Pulmonary artery endothelial cell (primary cell): ENCODE measurements at regions not wholly inside any gene's neighbourhood (a gene's known extent, or its start where the extent isn't known, plus 50 kb on each side); places are given as distances from the start of the nearest gene placed in this dataset.
"Not testable (repeated sequence)": the region's sequence is repeated elsewhere in the genome, so short reads cannot be mapped to it uniquely, and the experiment has no call there.

ENCODE experiments used
- DNase-seq: peaks from one replicate; pipeline ENCODE4 v3.0.0-alpha.2; 2011; ENCODE audit warnings: low read depth, low spot score

GRCh38 chr1:232713785-232714184 lies 83.9 kb upstream of the SIPA1L2 start:
- no peak for DNase-seq

GRCh38 chr1:232715154-232715553 lies 85.2 kb upstream of the SIPA1L2 start:
- DNase-seq, result no peak

DNA sequence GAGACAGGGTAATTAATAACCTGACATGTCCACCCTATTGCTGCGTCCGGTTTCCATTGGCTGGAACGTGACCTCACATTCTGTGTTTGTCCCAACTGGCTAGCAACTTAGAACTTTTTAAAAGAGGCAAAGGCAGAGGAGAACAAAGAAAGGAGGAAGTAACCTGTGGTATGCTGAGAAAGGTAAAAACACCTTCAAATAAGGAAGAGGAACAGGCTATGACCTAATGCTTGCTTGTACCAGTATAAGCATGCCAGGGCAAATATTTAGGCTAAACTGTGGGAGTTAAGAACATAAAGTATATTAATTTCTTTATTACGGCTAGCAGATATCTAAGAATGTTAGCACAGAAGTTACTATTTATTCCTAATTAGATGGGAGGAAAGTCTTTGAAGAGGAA lies 87.3 kb upstream of the MAP10 start:
- not testable (repeated sequence) for DNase-seq

DNA sequence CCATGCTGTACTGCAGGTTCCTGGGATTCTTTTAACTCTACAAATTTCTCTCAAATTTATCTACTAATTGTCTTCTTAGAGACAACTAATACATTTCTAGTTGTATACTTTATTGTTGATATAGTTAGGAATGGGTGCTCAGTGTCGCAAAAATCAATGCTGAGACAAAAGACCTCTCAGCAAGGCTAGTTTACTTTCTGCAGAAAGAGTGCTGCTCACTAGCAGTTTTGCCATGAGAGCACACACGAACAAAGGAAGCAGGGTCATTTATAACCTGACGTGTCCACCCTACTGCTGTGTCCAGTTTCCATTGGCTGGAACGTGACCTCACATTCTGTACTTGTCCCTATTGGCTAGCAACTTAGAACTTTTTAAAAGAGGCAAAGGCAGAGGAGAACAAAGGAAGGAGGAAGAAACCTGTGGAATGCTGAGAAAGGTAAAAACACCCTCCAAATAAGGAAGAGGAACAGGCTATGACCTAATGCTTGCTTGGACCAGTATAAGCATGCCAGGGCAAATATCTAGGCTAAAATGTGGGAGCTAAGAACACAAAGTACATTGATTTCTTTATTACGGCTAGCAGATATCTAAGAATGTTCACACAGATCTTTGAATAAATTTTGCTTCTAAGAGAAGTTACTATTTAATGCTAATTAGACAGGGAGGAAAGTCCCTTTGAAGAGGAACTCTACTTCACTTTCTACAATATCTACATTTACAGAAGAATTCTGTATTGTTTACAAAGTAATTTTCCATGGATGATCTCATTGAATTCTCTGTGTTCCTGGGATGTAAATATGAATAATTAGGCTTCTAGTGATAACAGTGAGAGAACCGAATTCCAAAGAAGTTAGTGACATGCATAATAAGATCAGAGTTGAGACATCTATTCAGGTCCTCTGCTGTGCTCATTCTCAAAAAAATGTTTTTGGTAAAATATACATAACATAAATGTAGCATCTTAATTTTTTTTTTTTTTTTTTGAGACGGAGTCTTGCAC lies 86.0 kb upstream of the MAP10 start:
- no peak for DNase-seq

DNA sequence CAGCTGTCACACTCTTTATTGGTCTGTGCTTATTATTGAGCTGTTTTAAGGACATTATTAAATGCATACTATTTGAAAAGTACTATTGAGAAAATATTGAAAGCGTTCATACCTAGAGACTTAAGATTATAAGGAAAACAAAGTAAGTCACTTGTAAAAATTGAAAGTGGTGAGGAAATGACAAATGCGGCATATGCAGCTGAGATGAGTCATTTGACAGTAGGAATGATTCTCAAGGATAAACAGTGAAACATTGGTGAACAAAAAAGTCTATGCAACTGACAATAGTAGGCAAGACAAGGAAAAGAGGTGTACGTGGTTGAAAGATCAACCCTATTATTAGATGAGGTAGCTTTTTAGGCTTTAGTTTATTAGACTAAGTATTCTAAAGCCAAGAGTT lies 82.6 kb upstream of the MAP10 start:
- no peak for DNase-seq

DNA sequence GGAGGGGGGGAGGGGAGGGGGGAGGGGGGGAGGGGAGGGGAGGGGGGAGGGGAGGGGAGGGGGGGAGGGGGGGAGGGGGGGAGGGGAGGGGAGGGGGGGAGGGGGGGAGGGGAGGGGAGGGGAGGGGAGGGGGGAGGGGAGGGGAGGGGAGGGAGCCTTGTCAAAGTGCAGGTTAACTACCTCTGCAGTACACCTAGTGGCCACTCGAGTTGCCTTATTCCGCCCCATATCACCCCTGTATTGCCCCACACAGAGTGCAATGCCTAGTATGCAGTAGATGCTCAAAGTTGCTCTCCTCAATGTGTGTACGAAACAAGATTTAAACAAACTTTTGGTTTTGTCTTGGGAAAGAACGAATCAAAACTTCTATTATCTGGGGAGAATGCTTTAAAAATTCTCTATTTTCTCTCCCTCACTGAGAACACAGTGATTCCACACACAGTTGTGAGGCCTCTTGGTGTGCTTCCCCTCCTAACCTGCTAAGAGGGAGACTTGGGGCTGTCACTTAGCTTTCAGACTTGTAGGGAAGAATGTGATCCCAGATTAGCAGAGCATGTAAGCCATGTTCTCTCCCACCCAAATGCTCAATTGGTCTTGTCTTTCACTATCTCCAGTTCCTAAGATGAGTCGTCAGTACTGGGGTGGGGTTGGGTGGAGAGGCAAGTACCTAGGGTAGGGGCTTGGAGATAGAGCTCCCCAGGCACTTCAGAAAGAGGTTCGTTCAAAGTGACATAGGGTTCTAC lies 79.7 kb upstream of the MAP10 start:
- no peak for DNase-seq

- no peak for DNase-seq
These were observed 79.0 kb upstream of the MAP10 start for GRCh38 chr1:232726048-232726779.

DNA sequence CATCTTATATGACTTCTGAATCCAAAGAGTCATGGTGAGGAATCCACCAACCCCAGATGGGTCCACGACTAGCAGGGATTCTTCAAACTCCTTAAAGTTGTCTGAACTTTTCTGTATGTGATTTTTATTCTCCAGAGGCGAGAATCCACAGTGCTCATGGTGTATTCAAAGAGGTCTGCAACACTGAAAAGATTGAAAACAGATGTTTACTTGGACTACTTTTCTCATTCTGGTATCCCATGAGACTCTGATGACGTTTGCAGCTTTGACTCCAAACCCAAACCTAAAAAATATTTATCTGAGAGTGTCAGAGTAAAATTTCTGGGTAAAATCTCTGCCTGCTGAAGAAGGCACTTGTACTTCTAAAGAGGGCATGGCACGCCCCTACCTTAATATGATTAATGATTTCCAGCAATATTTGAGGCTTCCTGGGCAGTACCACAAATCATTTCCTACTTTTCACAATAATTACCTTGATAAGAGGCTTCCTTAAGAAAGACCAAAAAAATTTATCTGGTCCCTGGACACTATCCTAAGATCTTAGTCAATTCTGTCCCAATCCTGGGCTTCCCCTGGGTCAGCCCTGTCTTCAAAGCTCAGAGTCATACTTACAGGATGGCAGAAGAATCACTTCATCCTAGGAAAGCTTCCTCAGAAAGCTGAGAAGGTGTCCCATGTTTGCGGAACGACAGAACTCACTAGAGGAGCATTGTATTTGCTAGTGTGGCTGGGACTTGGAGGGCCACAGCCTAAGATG lies 76.5 kb upstream of the MAP10 start:
- no peak for DNase-seq

- DNase-seq, result no peak
These were observed 72.8 kb upstream of the MAP10 start for GRCh38 chr1:232732344-232732910.

DNA sequence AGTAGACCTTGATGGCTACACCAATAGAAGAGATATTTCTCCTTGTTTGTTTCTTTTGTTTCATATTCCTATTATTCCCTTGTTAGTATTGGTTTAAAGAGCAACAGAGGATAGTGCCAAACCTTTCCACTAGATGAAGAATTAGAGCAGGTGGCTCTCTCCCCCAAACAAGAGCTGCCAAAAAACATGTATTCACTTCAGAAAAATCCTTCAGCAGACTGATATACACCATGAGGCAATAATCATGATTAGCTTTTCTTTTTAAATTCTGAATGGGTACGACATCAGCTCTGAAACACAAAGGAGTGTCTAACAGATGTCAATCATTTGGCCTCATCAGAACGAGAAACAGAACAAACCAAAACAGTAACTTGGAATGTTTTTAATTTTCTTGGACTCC lies 67.3 kb upstream of the MAP10 start:
- DNase-seq, result no peak

DNA sequence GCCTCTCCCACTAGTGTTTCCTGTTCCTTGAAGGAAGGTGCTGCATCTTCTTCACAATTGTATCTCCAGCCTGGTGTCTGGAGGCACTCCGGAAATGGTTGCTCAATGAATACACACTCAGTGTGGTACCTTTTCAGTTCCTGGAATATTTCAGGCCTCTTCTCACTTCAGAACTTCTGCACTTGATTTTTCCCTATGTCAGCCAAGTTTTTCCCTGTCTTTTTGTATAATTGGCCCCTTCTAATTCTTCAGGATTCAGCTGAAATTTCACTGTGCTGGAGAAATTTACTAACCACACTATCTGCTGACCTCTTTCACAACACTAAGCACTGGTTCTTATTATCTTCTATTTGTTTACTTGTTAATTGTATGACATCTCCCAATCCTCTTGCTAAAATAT lies 61.2 kb upstream of the MAP10 start:
- no peak for DNase-seq

DNA sequence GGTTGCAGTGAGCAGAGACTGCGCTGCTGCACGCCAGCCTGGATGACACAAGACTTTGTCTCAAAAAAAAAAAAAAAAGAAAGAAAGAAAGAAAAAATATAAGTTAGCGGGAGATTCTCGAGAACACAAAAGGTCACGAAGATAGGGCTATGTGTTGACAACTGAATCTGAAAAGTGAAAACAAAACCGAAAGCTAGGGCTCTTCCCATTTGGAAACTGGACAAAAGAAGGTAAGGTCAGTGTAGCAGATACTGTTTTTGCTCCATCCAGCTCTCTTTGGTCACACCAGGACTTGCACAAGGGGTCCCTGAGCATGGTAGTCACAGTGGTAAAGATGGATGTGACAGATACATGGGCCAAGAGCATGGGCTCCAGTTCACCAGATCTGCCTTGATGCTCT lies 60.4 kb upstream of the MAP10 start:
- DNase-seq, result no peak

GRCh38 chr1:232745698-232746097 lies 59.5 kb upstream of the MAP10 start:
- not testable (repeated sequence) for DNase-seq

DNA sequence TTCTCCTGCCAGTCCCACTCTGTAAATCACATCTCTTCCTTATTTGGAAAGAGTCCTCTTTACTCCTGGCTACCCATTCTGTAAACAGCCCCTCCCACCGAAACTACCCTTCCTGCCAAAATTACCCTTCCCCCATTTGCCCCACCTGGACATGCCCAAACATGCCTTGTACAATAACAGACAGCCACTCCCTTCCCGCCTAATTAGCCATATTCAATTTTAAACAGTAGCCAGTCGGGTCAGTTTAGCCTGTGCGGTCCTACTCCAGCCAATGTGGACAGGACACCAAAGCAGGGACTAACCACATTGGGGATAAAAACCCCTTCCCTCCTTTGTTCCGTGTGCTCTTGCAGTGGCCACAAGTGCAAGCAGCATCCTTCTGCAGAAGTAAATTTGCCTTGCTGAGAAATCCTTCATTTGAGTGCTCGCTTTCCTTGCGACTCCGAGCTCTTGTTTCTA lies 56.3 kb upstream of the MAP10 start:
- DNase-seq, result no peak

DNA sequence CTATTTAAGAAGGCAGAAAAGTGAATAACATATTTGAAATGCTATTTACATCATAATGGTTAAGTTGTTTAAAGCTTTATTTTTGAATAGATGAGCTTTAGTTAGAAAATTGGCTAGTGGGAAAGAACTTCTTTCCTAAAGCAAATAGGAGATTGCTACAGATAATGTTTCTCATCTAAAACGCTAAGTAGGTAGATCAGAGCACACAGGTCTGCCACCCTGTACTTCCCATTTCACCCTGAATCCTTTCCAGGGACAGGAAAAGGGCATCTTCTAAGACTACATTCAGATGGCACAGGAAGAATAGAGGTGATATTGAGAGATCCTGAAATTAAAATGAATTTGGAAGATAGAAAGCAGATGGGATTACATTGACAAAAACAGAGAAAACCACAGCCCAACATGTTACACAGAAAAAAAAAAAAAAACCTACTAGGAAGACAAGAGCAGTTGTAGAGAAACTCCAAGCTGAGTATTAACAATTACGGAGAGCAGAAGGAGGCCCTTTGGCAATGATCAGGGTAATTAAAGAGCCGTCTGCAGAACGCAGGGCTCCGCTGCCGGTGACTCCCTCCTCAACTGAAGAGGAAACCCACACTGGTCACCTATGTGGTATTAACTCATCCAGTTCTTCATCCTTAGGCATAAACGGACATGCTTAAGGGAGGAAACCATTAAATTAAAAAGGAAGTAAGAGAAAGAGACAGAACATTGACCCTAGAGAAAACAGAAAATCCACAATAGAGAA lies 53.6 kb upstream of the MAP10 start:
- no peak for DNase-seq

GRCh38 chr1:232752365-232752764 lies 52.9 kb upstream of the MAP10 start:
- no peak for DNase-seq

GRCh38 chr1:232754930-232755329 lies 50.3 kb upstream of the MAP10 start:
- no peak for DNase-seq
